NCI-H526 (cell line): ENCODE measurements at regions not wholly inside any gene's neighbourhood (a gene's known extent, or its start where the extent isn't known, plus 50 kb on each side); places are given as distances from the start of the nearest gene placed in this dataset.
"Not testable (repeated sequence)": the region's sequence is repeated elsewhere in the genome, so short reads cannot be mapped to it uniquely, and the experiment has no call there.

ENCODE experiments used
- DNase-seq, 2 experiments: peaks; one replicate each; lab custom pipeline; 2025; lab: John Stamatoyannopoulos, UW

DNA sequence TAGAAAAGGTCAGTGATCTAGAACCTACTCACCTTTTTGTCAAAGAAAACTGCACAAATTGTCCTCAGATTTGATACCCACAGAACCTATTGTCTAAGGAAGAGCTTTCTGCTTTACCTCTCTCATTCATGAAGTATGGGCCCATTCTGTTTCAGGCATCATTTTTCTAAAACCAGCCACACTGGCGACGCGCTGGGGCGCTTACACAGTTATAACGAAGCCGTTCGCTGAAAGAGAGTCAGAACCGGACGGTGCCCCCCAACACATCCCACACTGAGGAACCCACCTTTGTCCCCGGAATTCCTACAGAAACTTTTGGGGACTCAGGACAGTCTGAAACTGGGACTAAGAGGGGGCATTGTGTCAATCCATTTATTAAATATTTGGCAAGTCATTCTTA lies 206.3 kb upstream of the HAAO start:
- DNase-seq: no peak

DNA sequence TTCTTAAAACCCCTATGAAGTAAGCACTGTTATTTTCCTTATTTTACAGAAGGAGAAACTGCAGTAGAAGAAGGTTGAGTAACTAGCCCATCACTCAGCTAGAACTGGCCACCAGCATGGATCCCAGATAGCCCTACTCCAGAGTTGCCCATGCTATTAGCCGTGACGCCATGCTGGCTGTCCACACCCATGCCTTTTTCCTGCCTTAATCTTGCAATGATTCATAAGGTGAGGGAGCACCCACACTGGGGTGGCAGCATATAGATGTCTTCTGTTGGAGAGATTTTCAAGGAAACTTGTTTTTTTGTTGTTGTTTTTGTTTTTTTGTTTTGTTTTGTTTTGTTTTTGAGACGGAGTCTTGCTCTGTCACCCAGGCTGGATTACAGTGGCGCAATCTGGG lies 204.1 kb upstream of the HAAO start:
- DNase-seq: no peak

DNA sequence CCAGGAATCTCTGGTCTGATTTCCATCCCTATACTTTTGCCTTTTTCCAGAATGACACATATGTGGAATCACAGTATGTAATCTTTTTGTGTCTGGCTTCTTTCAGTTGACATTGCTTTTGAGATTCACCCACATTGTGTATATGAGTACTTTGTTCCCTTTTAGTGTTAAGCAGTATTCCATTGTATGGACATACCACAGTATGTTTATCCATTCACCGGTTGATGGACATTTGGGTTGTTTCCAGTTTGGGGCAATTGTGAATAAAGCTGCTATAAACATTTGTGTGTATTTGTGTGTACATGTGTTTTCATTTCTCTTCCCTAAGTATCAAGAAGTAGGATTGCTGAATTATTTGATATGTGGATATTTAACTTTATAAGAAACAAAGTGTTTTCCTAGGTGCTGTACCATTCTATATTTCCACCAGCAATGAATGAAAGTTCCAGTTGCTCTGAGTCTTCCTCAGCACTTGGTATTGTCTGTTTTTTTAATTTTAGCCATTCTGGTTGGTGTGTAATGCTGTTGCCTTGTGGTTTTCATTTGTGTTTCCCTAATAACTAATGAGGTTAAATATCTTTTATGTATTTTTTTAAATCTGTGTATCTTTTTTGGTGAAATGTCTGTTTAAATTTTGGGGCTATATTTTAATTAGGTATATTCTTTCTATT lies 203.5 kb upstream of the HAAO start:
- DNase-seq: no peak

DNA sequence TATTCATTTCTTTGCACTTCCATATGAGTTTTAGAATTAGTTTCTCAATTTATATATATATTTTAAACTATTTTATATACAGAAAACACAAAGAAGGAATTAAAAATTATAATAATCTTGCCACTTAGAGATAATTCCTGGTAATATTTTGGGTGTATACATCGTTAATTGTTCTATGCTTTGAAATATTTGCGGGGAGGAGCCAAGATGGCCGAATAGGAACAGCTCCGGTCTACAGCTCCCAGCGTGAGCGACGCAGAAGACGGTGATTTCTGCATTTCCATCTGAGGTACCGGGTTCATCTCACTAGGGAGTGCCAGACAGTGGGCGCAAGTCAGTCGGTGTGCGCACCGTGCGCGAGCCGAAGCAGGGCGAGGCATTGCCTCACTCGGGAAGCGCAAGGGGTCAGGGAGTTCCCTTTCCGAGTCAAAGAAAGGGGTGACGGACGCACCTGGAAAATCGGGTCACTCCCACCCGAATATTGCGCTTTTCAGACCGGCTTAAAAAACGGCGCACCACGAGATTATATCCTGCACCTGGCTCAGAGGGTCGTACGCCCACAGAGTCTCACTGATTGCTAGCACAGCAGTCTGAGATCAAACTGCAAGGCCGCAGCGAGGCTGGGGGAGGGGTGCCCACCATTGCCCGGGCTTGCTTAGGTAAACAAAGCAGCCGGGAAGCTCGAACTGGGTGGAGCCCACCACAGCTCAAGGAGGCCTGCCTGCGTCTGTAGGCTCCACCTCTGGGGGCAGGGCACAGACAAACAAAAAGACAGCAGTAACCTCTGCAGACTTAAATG lies 197.1 kb upstream of the HAAO start:
- DNase-seq: peak in 1 of 2 experiments; percentile 26

DNA sequence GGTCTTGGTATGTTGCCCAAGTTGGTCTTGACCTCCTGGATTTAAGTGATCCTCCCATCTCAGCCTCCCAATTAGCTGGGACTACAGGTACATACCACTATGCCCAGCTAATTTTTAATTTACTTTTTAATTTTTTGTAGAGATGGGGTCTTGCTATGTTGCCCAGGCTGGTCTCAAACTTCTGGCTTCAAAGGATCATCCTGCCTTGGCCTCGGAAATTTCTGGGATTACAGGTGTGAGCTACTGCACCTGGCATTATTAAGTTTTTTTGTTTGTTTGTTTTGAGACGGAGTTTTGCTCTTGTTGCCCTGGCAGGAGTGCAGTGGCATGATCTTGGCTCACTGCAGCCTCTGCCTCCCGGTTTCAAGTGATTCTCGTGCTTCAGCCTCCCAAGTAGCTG lies 195.7 kb upstream of the HAAO start:
- DNase-seq: not testable (repeated sequence)

DNA sequence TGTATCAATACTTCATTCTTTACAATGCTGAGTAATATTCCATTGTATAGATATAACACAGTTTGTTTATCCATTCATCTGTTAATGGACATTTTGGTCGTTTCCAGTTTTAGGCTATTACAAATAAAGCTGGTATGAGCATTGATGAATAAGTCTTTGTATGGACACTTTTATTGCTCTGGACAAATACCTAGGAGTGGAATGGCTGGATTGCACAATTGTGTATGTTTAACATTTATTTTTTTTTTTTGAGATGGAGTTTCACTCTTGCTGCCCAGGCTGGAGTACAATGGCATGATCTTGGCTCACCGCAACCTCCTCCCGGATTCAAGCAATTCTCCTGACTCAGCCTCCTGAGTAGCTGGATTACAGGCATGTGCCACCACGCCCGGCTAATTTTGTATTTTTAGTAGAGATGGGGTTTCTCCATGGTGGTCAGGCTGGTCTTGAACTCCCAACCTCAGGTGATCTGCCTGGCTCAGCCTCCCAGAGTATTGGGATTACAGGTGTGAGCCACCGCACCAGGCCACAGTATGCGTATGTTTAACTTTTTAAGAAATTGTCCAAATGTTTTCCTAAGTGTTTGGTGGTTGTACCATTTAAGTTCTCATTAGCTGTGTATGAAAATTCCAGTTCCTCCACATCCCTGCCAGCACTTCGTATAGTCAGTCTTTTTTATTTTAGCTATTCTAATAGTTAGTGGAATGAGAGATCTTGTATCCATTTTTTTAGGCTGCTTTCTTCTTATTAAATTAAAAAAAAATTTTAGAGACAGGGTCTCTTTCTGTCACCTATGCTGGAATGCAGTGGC lies 194.9 kb upstream of the HAAO start:
- no peak for DNase-seq

DNA sequence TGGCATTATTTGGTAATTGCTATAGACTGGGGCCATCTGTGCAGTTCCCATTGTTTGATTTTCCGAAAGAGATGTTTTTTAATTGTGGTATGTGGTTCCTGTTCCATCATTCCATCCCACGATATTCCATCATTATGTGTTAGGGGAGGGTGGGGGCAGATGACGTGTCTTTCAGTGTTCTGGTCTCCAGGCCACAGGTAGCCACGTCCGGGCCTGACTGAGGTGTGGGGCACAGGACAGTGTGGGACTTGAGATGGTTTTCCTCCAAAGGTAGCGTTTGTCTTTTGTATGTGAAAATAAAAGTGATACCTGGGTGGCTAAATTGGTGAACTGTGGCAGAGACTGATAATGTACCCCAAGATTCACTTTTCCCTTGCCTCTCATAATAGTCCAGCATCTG lies 192.2 kb upstream of the HAAO start:
- no peak for DNase-seq

DNA sequence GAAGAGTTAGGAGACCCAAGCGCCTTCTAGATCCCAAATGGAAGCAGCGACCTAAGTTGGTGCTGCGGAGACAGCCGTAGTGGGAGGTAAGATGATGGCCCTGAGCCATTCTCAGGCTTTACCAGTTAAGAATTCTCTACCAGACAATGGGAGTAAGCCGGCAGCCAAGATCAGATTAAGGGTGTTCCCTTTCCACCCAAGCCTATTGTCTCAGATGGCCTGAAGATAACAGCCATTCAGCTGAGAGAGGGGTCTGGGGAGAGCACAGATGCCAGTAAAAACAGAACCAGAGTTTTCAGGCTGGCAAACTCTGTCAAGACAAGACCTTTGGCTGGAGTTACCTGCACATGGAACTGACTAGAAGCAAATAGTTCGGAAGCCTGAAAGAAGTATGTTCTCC lies 191.7 kb upstream of the HAAO start:
- no peak for DNase-seq

DNA sequence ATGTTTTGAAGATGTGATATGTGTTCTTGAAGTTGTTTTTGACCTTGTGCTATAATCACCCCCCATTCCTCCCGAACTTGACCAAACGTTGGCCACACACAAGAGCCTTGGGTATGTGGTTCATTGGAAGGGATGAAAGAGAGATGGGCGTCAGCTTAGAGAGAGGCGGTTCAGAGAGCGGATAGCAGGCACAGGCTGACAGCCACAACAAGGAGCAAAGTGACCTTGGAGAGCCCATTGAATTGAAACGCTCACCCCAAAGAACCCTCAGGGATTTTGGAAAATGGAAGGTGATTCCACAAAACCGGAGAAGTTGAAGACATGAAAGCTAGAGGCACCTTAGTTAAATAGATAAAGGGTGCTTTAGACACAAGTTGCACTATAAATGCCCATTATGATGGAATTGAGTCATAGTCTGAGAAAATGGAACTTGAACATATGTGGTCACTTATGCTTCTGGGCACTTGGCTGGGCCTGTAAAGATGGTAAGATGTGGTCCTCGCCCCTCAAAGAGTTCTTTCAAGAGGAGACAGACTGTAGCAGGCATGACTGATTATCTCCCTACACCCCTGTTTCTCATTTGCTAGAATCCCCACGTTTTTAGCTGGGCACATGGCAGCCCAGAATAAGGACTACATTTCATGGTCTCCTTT lies 188.5 kb upstream of the HAAO start:
- no peak for DNase-seq

DNA sequence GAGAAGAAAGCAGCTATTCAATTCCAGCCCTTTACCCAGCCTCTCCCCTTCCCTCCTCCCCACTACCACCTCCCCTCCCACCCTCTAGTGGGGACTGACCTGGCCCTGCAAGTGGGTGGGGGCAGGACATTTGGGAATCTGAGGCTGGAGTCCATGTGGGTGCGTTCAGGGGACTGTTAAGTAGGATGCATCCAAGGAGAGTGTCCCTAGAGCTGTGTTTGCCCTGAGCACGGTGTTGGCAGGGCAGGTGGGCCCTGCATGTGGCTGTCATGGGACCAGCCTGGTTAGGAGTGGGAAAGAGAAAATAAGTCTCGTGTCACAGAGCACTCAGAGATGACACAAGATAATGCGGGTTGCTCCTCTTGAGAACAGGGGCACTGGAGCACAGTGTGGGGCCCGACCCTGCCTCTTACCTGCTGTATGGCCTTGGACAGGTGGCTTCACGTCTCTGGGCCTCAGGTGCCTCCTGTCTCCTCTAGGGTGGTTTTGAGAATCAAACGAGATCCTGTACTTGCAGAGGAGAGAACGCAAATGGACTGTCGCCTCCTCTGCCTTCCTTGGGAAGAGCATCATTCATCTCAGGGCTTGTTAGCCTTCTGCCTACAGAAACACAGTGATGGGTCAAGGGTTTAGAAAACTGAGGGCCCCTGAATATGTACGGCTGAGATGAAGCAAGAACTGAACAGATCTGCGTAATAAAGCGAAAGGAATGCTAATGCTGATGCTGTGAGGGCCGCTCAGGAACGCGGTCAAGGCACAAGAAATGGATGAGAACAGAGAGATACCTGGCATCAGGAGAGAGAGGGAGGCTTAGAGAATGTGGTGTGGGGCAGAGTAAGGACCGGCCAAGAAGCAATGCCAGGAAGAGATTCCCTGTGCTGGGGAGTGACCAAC lies 187.7 kb upstream of the HAAO start:
- no peak for DNase-seq

DNA sequence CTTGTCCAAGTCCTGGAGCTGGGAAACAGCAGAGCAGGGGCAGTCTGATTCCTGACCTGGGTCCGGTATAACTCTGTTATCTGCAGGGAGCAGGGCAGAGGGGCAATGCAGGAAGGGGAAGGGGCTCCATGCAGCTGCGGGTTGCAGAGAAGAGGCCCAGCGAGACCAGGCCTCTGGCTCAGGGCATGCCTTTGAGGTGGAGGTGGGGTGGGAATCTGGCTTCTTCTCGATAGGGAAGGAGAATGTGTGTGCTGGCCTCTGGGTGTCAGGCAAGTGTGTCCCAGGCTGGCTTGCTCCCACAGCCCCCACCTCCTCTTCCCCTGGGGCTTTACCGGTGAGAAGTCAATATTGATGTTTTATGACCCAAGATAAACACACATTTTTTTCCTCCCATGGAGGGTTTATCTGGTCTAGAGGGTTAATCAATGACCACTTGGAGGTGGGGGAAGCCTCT lies 187.1 kb upstream of the HAAO start:
- DNase-seq: no peak

DNA sequence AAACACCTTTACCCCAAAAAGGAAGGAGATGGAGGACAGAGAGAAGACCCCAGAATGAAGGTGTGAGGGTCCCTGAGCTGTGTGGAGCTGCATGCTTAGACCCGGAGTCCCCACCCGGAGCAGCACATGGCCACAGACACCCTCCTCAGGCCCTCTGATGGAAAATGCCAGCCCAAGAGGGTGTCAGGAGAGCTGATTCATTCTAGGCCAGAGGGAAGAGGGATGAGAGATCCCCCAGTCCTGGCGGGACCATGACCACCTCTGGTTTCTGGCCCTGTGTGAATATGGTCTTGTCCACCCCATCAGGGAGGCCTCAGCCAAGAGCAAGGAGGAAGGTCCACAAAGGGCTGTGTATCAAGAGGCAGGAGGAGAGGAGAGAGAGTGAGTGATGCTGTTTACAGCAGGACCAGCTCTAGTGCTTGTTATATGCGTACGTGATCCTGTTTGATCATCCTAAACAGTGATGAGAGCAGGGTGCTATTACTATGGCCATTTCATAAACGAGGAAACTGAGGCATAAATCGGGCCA lies 186.6 kb upstream of the HAAO start:
- no peak for DNase-seq

DNA sequence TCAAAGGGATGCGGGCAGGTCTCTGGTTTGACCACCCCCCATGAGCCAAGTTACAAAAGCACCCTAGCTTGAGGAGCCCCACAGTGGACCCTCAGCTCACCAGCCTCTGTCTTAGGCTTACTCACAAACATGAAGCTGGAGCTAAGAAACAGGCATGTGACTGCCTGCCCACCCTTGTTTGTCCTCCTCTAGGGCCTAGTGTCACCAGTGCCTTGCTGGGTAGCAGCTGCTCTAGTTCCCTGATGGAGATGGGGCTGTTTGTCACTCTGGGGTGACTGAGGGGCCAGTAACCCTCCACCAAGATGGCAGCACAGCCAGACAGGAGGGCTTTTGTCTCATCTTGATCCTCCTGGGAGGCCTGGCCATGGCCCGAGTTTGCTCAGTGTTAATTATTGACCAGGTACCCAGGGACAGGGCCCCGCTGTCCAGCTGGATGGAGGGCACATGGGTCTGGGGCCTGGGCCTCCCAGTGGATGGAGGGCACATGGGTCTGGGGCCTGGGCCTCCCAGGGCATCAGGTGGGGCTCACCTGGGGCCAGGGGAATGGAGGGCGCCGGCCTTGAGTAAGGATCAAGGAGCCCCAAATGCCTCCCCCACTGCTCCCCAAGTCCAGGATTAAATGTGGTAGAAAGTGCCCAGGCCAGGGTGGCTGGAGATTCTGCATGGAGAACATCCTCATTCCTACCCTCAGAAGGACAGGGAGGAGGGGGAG lies 185.9 kb upstream of the HAAO start:
- DNase-seq: no peak

DNA sequence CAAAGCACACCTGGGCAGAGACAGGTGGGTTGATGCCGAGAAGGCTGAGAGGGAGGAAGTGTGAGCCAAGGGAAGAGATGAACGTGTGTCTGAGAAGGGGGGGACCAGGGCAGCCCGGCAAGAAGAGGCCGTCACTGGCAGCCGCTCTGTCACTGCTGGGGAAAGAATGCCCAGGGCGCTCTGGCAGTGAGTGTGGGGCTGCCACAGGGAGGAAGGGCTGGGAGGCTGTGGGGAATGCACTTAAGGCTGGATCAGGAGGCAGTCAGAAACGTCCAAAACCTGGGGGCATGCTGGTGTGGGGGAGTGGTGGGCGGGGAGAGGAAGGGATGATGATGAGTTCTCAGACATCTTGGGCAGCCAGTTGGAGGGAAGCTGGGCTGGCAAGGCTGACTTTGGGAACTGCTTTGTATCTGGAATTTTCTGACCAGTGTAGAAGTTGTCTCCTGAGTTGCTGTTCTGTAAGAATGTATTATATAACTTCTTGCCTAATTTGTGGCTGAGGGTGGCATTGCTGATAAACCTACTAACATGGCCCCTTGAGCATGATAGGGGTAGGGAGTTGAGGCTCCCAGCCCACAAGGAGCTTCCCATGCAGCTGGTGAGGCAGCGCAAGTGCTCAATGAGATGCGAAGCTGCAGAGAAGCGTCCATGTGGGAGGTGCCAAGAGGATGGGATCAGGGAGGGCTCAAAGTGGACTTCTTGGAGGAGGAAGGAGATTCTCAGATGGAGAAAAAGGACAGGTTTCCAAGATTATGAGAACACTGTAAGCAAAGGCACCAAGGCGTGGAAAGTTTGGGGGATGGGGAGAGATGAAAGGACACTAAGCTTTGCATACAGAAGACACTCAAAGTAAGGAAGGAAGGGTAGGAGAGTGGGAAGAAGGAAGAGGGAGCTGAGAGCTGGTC lies 185.1 kb upstream of the HAAO start:
- DNase-seq: no peak

DNA sequence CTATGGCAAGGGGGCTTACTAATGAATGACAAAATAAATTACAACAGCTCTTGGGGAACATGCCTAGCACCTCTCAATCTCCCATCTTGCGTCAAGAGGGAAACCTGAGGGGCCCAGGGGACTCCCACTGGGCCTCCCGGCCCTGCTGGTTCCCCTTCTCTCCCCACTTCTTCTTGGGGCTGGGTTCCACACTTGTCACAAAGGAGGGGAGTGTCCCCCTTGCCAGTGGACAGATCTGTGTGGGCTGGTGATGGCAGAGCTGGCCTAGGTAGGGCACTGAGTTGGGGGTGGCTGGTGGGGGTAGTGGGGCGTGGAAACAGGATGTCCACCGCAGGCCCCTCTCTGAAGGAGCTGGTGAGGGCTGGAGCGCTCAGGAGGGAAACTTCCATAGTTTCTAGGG lies 184.0 kb upstream of the HAAO start:
- DNase-seq: no peak

DNA sequence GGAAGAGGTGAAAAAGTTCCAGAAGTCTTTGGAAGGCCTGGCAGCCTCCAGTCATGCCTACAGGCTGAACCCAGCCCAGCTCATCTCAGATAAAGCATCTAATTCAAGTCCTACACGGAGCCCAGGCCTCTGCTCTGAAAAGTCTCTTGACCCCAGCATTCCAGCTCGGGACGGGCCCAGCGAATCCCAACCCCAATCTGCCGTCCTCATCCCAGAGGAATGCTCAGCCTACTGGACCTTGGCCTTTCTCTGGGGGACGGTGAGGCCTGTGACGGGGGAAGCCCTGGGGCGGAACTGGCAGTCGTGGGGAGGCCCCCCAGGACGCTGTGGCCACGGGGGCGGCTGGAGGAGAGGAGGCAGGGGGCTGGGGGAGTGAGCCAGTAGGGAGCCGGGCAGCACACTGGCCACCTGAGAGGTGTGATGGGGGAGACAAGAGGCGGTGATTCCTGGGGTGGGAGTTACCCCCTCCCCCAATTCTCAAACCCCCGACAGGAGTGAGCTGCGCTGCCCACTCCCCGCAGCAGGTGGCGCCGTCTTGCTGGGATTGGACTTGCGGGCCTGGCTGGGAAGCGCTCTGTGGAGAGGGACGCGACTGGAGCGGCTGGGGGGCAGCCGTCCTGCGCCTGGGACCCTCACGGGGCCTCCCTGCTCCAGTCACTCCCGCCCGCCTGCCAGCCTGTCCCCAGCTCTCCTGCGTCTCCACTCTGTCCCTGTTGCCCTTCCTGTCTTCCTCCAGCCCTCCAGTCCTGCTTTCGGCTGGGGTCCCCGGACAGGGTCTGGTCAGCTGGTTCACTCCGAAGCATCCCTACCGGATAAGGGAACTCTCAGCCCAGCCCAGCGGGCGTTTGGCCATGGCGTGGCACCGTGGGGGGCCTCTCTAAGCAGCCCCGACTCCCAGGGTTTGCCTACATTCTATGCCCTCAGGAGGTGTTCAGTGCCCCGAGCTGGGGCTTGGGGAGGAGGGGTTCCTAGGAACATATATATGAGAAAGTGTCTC lies 182.6 kb upstream of the HAAO start:
- peak in 1 of 2 experiments; percentile 70 for DNase-seq

DNA sequence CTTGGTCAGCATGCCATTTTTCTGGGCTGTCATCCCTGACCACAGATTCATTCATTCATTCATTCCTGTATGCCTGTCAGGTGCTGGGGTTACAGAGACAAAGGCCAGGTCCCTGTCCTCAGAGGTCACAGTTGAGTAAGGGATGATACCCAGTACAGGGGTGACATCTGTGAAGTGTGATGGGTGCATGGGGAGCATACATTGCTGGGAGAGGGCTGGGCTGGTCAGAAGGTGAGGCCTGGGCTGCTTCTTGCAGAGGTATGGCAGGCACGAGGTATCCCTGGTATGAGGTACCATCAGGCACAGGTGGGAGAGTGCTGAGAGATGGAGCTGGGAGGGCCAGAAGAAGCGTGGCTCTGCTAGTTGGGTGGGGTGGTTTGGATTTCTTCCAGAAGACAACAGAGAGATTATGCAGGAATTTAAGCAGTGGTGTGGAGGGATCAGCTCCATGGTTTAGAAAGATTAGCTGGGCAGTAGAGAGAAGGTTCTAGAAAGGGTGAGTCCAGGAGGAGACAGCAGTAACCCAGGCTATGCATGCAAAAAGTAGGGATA lies 181.9 kb upstream of the HAAO start:
- no peak for DNase-seq

DNA sequence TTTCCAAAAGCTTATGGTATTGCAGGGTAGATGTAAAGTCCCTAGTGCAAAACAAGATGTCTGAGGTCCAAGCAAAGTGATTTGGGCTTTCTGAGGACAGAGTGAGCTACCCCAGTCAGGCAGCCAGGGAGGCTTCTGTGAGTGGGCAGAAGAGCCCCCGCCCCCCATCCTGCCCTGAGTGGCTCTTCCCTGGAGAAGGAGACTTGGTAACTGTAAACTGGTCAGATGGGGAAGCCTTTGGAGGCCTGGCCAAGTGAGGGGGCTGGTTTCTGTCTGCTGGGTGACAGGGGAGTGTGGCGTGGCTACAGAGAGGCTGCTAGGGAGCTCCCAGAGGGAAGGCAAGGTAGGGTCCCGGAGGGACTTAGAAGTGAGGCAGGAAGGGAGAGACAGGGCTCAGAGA lies 181.3 kb upstream of the HAAO start:
- DNase-seq: no peak
